ENCODE measurements at regions not wholly inside any gene's neighbourhood (a gene's known extent, or its start where the extent isn't known, plus 50 kb on each side); places are given as distances from the start of the nearest gene placed in this dataset.

DNA sequence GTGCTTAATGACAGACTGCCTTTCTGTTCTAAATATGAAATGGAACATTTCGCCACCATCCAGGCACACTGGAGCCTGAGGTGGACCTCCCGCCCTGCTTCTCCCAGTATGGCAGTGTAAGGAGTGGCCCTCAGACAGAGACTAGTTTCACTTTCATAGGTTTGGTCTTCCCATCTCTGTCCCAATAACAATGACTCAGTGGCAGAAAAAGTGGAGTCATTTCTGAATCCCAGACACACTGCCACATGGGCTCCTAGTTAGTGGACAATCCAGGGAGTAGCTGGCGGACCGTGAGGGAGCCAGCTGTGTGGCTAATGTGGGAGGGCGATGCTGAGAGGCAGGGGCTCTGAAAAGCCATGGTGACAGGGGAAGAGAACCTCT lies 95.6 kb upstream of the TSPAN2 start:
- no peak for TF ChIP-seq CTCF (IDR thresholded peaks at IDR 0.05)

- TF ChIP-seq CTCF (IDR thresholded peaks at IDR 0.05): no peak
Measured at GRCh38 chr1:115184260-115184950, 95.1 kb upstream of the TSPAN2 start.

DNA sequence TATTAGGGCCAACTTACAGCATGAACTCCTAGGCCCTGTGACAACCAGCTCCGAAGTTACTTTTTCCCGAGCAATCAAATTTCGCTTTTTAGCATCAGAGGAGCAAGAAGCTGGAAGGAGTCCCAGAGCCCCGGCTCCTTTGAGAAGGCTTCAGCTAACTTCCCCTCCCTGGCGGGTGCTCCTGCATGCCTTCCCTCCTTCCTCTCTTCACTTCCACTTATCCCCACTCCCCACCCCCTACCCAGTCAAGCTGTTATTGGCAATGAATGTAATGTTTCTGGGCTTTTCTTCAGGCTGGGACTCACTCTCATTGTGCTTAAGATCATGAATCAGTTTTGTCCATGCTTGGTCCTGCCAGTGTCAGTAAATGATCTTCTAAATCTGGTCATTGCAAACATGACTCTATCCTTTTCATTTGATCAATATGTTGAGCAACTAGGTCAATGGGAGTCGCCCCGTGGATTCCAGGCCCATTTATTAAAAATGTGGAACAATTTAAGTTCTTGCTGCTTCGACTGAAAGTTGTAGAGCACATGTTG lies 94.5 kb upstream of the TSPAN2 start:
- no peak for TF ChIP-seq CTCF (IDR thresholded peaks at IDR 0.05)

DNA sequence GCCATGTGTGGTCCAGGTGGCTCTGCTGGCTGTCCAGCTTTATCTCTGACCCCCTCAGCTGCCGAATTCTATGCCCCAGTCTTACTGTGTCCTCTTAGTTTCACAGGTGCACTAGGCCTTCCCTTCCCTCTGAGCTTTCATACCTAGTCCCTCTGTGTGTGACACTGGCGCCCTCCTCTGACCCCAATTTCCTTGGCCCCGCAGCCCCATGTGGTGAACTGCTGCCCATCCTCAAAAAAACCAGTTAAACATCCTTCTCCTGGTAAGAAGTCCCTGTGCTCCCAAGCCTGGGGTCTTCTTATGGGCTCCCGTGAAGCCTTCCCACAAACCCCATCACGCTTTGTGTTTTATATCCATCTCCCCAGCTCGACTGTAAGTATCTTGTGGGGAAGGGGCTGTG lies 93.9 kb upstream of the TSPAN2 start:
- no peak for TF ChIP-seq CTCF (IDR thresholded peaks at IDR 0.05)

DNA sequence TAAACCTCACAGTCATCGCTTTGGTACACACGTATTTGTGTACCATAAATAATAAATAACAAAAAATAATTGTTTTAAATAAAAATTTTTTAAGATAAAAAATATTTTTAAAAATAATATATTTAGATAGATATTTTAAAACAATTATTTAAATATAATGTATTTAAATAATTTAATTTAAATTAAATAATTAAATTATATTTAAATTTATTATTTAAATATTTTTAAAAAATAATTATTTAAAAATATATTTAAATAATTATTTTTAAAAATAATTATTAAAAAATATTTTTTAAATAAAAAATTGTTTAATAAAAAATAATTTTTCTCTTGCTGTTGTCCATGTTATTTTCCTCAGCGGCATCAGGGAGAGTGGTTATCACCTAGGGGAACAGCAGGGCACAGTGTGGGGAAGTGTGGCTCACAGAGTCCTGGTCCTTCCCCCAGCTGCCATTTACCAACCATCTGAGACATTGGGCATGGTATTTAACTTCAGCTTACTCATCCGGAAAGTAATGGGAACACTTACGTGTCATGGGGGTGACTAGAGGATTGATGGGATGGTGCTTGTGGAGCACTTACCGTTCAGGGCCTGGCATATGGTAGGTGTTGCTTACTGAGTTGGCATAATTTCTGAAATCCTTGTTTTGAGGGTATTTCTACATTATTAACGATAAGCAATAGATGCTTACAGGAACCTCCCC lies 92.9 kb upstream of the TSPAN2 start:
- no peak for TF ChIP-seq CTCF (IDR thresholded peaks at IDR 0.05)

- no peak for TF ChIP-seq CTCF (IDR thresholded peaks at IDR 0.05)
Measured at GRCh38 chr1:115181231-115181630, 91.9 kb upstream of the TSPAN2 start.

DNA sequence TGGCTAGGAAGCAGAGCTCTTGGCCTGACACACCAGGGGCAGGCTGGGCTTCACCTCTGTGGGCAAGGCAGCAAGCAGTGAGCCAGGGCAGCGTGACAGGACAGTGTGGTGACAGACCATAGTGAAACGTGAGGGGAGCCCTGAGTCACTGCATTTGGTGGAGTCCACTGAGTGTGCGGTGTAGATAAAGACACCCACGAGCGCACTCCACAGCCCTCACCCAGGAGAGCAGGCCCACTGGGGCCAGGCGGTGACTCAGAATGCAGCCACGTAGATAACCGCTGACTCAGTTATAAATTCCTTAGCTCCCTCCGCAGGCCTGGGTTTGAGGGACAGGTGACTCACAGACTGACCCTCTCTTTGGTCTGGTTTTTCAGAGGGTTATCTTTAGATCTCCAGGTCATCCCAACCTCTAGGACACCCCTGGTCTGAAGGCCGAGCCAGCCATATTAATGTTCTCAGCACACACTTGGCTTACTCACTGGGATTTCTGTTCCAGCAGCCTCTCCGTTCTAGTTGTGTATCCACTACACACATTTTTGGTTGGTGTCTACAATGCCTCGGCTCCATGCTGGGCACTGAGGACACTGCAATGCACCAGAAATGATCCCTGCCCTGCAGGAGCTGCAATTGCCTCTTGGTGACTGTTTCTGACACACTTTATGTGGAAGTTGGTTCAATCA lies 90.2 kb upstream of the TSPAN2 start:
- no peak for TF ChIP-seq CTCF (IDR thresholded peaks at IDR 0.05)

All from LNCAP (cell line).